IMR-90 (cell line): ENCODE measurements at regions not wholly inside any gene's neighbourhood (a gene's known extent, or its start where the extent isn't known, plus 50 kb on each side); places are given as distances from the start of the nearest gene placed in this dataset.

Source experiments
- ATAC-seq: fragments of 200-7000 bp; cut with Tn5 transposase; 2 replicates; pipeline ENCODE4 v1.9.1; 2020; ENCODE audit warnings: low read depth, mild to moderate bottlenecking, moderate library complexity
- BruUV-seq: library from RNA; stranded (reverse); fragments of 400-500 nt; replicated peaks from 2 replicates; lab custom pipeline; 2021; lab: Mats Ljungman, UMichigan
- CTCF ChIA-PET: fragments of 300-600 bp; formaldehyde crosslinking; extraction: SDS; loops from one replicate; lab custom pipeline; 2021; ENCODE audit warnings: antibody characterized with exemption; lab: Yijun Ruan, JAX
- POLR2A ChIA-PET: fragments of 300-600 bp; sonication (Branson Sonifier 250); formaldehyde crosslinking; loops from one replicate; lab custom pipeline; 2022; ENCODE audit warnings: antibody characterized with exemption; ENCODE audit not compliant: unreplicated experiment; lab: Charles Lee
- DNase-seq: peaks from one replicate; pipeline ENCODE4 v3.0.0; 2013
- H2AFZ ChIP-seq: replicated peaks from 2 replicates; pipeline ENCODE3; 2013; ENCODE audit warnings: low read length, mild to moderate bottlenecking; ENCODE audit not compliant: poor library complexity
- H2AK5ac ChIP-seq: 2 replicates; pipeline ENCODE4 v1.6.1; 2013; ENCODE audit warnings: low read depth, low read length, inconsistent platforms
- H2AK9ac ChIP-seq: replicated peaks from 2 replicates; pipeline ENCODE3; 2013; ENCODE audit warnings: mild to moderate bottlenecking, low read depth, low read length, moderate library complexity; ENCODE audit not compliant: poor library complexity
- H2BK120ac ChIP-seq: 2 replicates; pipeline ENCODE4 v1.6.1; 2013; ENCODE audit warnings: low read depth, low read length, inconsistent platforms
- H2BK15ac ChIP-seq: 3 replicates; pipeline ENCODE4 v1.6.1; 2013; ENCODE audit warnings: low read depth, low read length, inconsistent platforms
- H2BK20ac ChIP-seq: 2 replicates; pipeline ENCODE4 v1.6.1; 2013; ENCODE audit warnings: low read depth, mild to moderate bottlenecking, inconsistent platforms, low read length, moderate library complexity
- H2BK5ac ChIP-seq: 2 replicates; pipeline ENCODE4 v1.6.1; 2013; ENCODE audit warnings: mild to moderate bottlenecking, low read depth, low read length, inconsistent platforms; ENCODE audit not compliant: poor library complexity, severe bottlenecking
- H3K14ac ChIP-seq: replicated peaks from 2 replicates; pipeline ENCODE4 v1.6.1; 2013; ENCODE audit warnings: low read depth, low read length, inconsistent platforms
- H3K18ac ChIP-seq: 2 replicates; pipeline ENCODE4 v1.6.1; 2013; ENCODE audit warnings: low read depth, low read length, control low read depth
- H3K23ac ChIP-seq: 2 replicates; pipeline ENCODE4 v1.6.1; 2013; ENCODE audit warnings: low read depth, low read length, inconsistent platforms
- H3K27ac ChIP-seq: 2 replicates; pipeline ENCODE4 v1.5.1; 2013; ENCODE audit warnings: mild to moderate bottlenecking, control low read depth, low read length; ENCODE audit not compliant: insufficient read depth
- H3K27me3 ChIP-seq: 2 replicates; pipeline ENCODE4 v1.6.1; 2013; ENCODE audit warnings: low read length; ENCODE audit not compliant: control insufficient read depth, insufficient read depth
- H3K36me3 ChIP-seq: 2 replicates; pipeline ENCODE4 v1.6.1; 2013; ENCODE audit warnings: low read length, mixed read lengths; ENCODE audit not compliant: control insufficient read depth, insufficient read depth
- H3K4ac ChIP-seq: 2 replicates; pipeline ENCODE4 v1.6.1; 2013; ENCODE audit warnings: low read depth, low read length, inconsistent platforms
- H3K4me1 ChIP-seq: 2 replicates; pipeline ENCODE4 v1.6.1; 2013; ENCODE audit warnings: low read length, mixed read lengths; ENCODE audit not compliant: control insufficient read depth, insufficient read depth
- H3K4me2 ChIP-seq: 2 replicates; pipeline ENCODE4 v1.6.1; 2013; ENCODE audit warnings: low read depth, mild to moderate bottlenecking, control low read depth, low read length, moderate library complexity
- H3K4me3 ChIP-seq: 2 replicates; pipeline ENCODE4 v1.5.1; 2013; ENCODE audit warnings: low read depth, mild to moderate bottlenecking, control low read depth, low read length, moderate library complexity; ENCODE audit not compliant: insufficient read depth
- H3K56ac ChIP-seq: 2 replicates; pipeline ENCODE4 v1.6.1; 2013; ENCODE audit warnings: low read length, inconsistent platforms; ENCODE audit not compliant: insufficient read depth; ENCODE audit errors: extremely low read depth
- H3K79me1 ChIP-seq, 2 experiments: 2 replicates each; pipeline ENCODE4 v1.6.1; 2013; ENCODE audit warnings: low read length in 2 of 2, inconsistent platforms in 1 of 2, low read depth in 1 of 2
- H3K9ac ChIP-seq: 2 replicates; pipeline ENCODE4 v1.6.1; 2013; ENCODE audit warnings: low read depth, low read length, control low read depth
- H3K9me1 ChIP-seq: 2 replicates; pipeline ENCODE4 v1.6.1; 2013; ENCODE audit warnings: low read length, inconsistent platforms; ENCODE audit not compliant: insufficient read depth
- H3K9me3 ChIP-seq: 2 replicates; pipeline ENCODE4 v1.6.1; 2013; ENCODE audit warnings: low read length; ENCODE audit not compliant: control insufficient read depth, insufficient read depth
- H4K20me1 ChIP-seq: 2 replicates; pipeline ENCODE4 v1.6.1; 2013; ENCODE audit warnings: low read length, inconsistent platforms; ENCODE audit not compliant: insufficient read depth
- H4K5ac ChIP-seq: 2 replicates; pipeline ENCODE4 v1.6.1; 2013; ENCODE audit warnings: mild to moderate bottlenecking, low read depth, low read length, control low read depth
- H4K8ac ChIP-seq, 2 experiments: 2 replicates each; pipeline ENCODE4 v1.6.1; 2013; ENCODE audit warnings: low read depth in 2 of 2, low read length in 2 of 2, control low read depth in 1 of 2, inconsistent platforms in 1 of 2
- H4K91ac ChIP-seq: 2 replicates; pipeline ENCODE4 v1.6.1; 2013; ENCODE audit warnings: low read depth, low read length, inconsistent platforms; ENCODE audit not compliant: insufficient read depth
- CEBPB ChIP-seq: IDR thresholded peaks from 2 replicates; pipeline ENCODE4 v1.6.1; 2012; ENCODE audit warnings: low read depth, low read length, improper control_type of control experiment
- ELK1 ChIP-seq: fragments of 150-350 bp; IDR thresholded peaks from 2 replicates; pipeline ENCODE4 v1.6.1; 2016; ENCODE audit warnings: low read depth, mild to moderate bottlenecking, low read length, moderate library complexity, borderline replicate concordance
- FOS ChIP-seq: fragments of 150-350 bp; IDR thresholded peaks from 2 replicates; pipeline ENCODE4 v1.6.1; 2016; ENCODE audit warnings: low read depth, low read length
- RAD21 ChIP-seq: IDR thresholded peaks from 2 replicates; pipeline ENCODE4 v1.6.1; 2012; ENCODE audit warnings: low read length, improper control_type of control experiment
- SMC3 ChIP-seq: fragments of 150-350 bp; IDR thresholded peaks from 2 replicates; pipeline ENCODE4 v1.6.1; 2016; ENCODE audit warnings: low read depth, mild to moderate bottlenecking, antibody characterized with exemption, low read length, moderate library complexity
- WGBS, 2 experiments: methylation state at CpG; one replicate each; pipeline versions ENCODE4 v1.1.5 to v1.1.7; 2013; ENCODE audit warnings: missing lambda C conversion rate in 2 of 2; ENCODE audit not compliant: insufficient read length in 1 of 2; ENCODE audit errors: extremely low coverage in 2 of 2; 5-methylcytosine and 5-hydroxymethylcytosine counted together
- dilution Hi-C: fragments of 300-500 bp; cut with HindIII; formaldehyde crosslinking; loops from one replicate; pipeline ENCODE4 v1.14.3; 2018; ENCODE audit warnings: low sequenced_read_pairs; ENCODE audit not compliant: unreplicated experiment
- in situ Hi-C: fragments of 300-500 bp; cut with MboI; formaldehyde crosslinking; loops from 3 replicates; pipeline ENCODE4 v1.14.3; 2019; ENCODE audit warnings: low sequenced_read_pairs, inconsistent platforms, mixed read lengths
- intact Hi-C: fragments of 100-400 bp; cut with micrococcal nuclease; formaldehyde crosslinking; loops from 2 replicates; pipeline ENCODE4 v1.10.0; 2022

- H4K91ac ChIP-seq, result no peak overlapping the region
- intact Hi-C loops, result no loop called here
- H3K36me3 ChIP-seq, result no peaks in the 10 kb centered on the region
- H3K9me1 ChIP-seq, result no peaks in the 10 kb centered on the region
- H3K27me3 ChIP-seq, result no peaks in the 10 kb centered on the region
- H3K56ac ChIP-seq, result no peak overlapping the region
- H4K8ac ChIP-seq, result no peak overlapping the region
- H2AK5ac ChIP-seq, result no peak overlapping the region
- H2BK5ac ChIP-seq, result no peak overlapping the region
- no peak overlapping the region for H3K27ac ChIP-seq
- H2AK9ac ChIP-seq, result no peak overlapping the region
- H2BK15ac ChIP-seq, result no peak overlapping the region
- in situ Hi-C loops, result no loop called here
- DNase-seq (peak; percentile 89), ATAC-seq (peak; percentile 96)
- no peak overlapping the region for H3K9ac ChIP-seq
- H3K14ac ChIP-seq, result no peak overlapping the region
- no peaks in the 10 kb centered on the region for H4K20me1 ChIP-seq
- no peak overlapping the region for H3K4ac ChIP-seq
- peak overlapping the region; percentile 72; the same call in 1 of the 2 replicates for H2BK20ac ChIP-seq
- no CpG with 5 or more reads among the region's 1 CpG for WGBS, 2 experiments
- no TSS peak for BruUV-seq
- H3K9me3 ChIP-seq, result peaks cover 3% of the 10 kb centered on the region
- H2BK120ac ChIP-seq, result no peak overlapping the region
- dilution Hi-C loops, result no loop called here
- CTCF ChIA-PET, result no interaction called here
- H3K18ac ChIP-seq, result peak overlapping the region; percentile 11; the same call in 1 of the 2 replicates
- H3K23ac ChIP-seq, result no peak overlapping the region
- no peaks in the 10 kb centered on the region for H3K79me1 ChIP-seq
- H4K5ac ChIP-seq, result no peak overlapping the region
- no peak overlapping the region for H3K4me2 ChIP-seq
- peak; percentile 58; the same call in 1 of the 2 replicates for TF ChIP-seq FOS
- peak; percentile 89 for TF ChIP-seq CEBPB
- no peak for TF ChIP-seq ELK1
- TF ChIP-seq SMC3, result no peak
- TF ChIP-seq RAD21, result 0 out of 2 replicates have a peak, but pooled peaks have one; percentile 7
- no peak overlapping the region for H2AFZ ChIP-seq
- POLR2A ChIA-PET, result interaction anchor here (0.7 kb wide), 1 partner anchor 531 kb away, joined by 4 read pairs; no protein-coding TSS in a partner anchor
- H3K4me1 ChIP-seq, result no peaks in the 10 kb centered on the region
- H3K4me3 ChIP-seq, result no peak overlapping the region
Observed at GRCh38 chr1:55898181-55898580, 681.2 kb downstream of the PLPP3 start.
